ENCODE measurements at regions not wholly inside any gene's neighbourhood (a gene's known extent, or its start where the extent isn't known, plus 50 kb on each side); places are given as distances from the start of the nearest gene placed in this dataset.

- TF ChIP-seq POLR2AphosphoS5 (IDR thresholded peaks at IDR 0.05; ENCODE audit: insufficient read depth, low read depth, low read length), result no peak
- no peak for TF ChIP-seq POLR2A (IDR thresholded peaks at IDR 0.05; ENCODE audit: low read depth, low read length)
- no peak for TF ChIP-seq CTCF (IDR thresholded peaks at IDR 0.05; ENCODE audit: extremely low read depth in 1 of 2, insufficient read depth in 1 of 2, low read depth in 1 of 2, low read length in 2 of 2)
- TF ChIP-seq EZH2 (IDR thresholded peaks at IDR 0.05; ENCODE audit: borderline replicate concordance, low read depth, low read length, severe bottlenecking), result no peak
- no peak for TF ChIP-seq FOS (IDR thresholded peaks at IDR 0.05; ENCODE audit: borderline replicate concordance, insufficient read depth, low read length)
- TF ChIP-seq, protein P1, sequence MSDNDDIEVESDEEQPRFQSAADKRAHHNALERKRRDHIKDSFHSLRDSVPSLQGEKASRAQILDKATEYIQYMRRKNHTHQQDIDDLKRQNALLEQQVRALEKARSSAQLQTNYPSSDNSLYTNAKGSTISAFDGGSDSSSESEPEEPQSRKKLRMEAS (IDR thresholded peaks at IDR 0.05; ENCODE audit: insufficient read depth, insufficient read length), result no peak
- no peak for TF ChIP-seq MYC (IDR thresholded peaks at IDR 0.05; ENCODE audit: low read depth, low read length)
- no peak for TF ChIP-seq GATA2 (IDR thresholded peaks at IDR 0.05; ENCODE audit: insufficient read depth, insufficient read length, low read depth, low read length)
- TF ChIP-seq JUN (IDR thresholded peaks at IDR 0.05; ENCODE audit: borderline replicate concordance, insufficient read depth, insufficient read length, low read depth), result no peak
Observed at GRCh38 chr5:125708583-125708982, 714.6 kb upstream of the GRAMD2B start.

Data from endothelial cell of umbilical vein (primary cell).